HEK293T (cell line): ENCODE measurements at regions not wholly inside any gene's neighbourhood (a gene's known extent, or its start where the extent isn't known, plus 50 kb on each side); places are given as distances from the start of the nearest gene placed in this dataset.
"Not testable (repeated sequence)": the region's sequence is repeated elsewhere in the genome, so short reads cannot be mapped to it uniquely, and the experiment has no call there.

ENCODE experiments used
- BHLHE40 ChIP-seq: fragments of 450-650 bp; IDR thresholded peaks from 2 replicates; pipeline ENCODE4 v1.6.1; 2016; ENCODE audit warnings: mild to moderate bottlenecking, moderate library complexity, borderline replicate concordance
- CTBP1 ChIP-seq: fragments of 450-650 bp; IDR thresholded peaks from 2 replicates; pipeline ENCODE4 v1.6.1; 2016; ENCODE audit warnings: borderline replicate concordance
- FOXK2 ChIP-seq: fragments of 450-650 bp; IDR thresholded peaks from 2 replicates; pipeline ENCODE4 v1.6.1; 2016; ENCODE audit warnings: mild to moderate bottlenecking
- FOXM1 ChIP-seq: fragments of 450-650 bp; IDR thresholded peaks from 2 replicates; pipeline ENCODE4 v1.6.1; 2017; ENCODE audit warnings: mild to moderate bottlenecking, borderline replicate concordance
- HDGF ChIP-seq: fragments of 450-650 bp; IDR thresholded peaks from 2 replicates; pipeline ENCODE4 v1.6.1; 2017; ENCODE audit warnings: antibody characterized with exemption, borderline replicate concordance
- LEF1 ChIP-seq: fragments of 450-650 bp; IDR thresholded peaks from 2 replicates; pipeline ENCODE4 v1.6.1; 2017; ENCODE audit warnings: mild to moderate bottlenecking, borderline replicate concordance
- SP1 ChIP-seq: fragments of 450-650 bp; IDR thresholded peaks from 2 replicates; pipeline ENCODE4 v1.6.1; 2017
- SUZ12 ChIP-seq: fragments of 450-650 bp; IDR thresholded peaks from 2 replicates; pipeline ENCODE4 v1.6.1; 2016; ENCODE audit warnings: mild to moderate bottlenecking
- TF ChIP-seq, protein P1 (sequence below): fragments of 450-650 bp; IDR thresholded peaks from 2 replicates; pipeline ENCODE4 v1.6.1; 2016

GRCh38 chr14:100000398-100000797 is 64.8 kb upstream of the EVL start:
- TF ChIP-seq HDGF, SUZ12, FOXM1, SP1, BHLHE40, CTBP1, FOXK2, LEF1: not testable (repeated sequence)
- TF ChIP-seq, protein P1, sequence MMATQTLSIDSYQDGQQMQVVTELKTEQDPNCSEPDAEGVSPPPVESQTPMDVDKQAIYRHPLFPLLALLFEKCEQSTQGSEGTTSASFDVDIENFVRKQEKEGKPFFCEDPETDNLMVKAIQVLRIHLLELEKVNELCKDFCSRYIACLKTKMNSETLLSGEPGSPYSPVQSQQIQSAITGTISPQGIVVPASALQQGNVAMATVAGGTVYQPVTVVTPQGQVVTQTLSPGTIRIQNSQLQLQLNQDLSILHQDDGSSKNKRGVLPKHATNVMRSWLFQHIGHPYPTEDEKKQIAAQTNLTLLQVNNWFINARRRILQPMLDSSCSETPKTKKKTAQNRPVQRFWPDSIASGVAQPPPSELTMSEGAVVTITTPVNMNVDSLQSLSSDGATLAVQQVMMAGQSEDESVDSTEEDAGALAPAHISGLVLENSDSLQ, result not testable (repeated sequence)
